PC-9 (cell line): ENCODE measurements at regions not wholly inside any gene's neighbourhood (a gene's known extent, or its start where the extent isn't known, plus 50 kb on each side); places are given as distances from the start of the nearest gene placed in this dataset.

ENCODE experiments used
- BruUV-seq: library from RNA; stranded (reverse); fragments of 400-500 nt; replicated peaks from 2 replicates; lab custom pipeline; 2021; lab: Mats Ljungman, UMichigan
- CTCF ChIA-PET: fragments of 300-600 bp; sonication (Branson Sonifier 250); formaldehyde crosslinking; loops from one replicate; lab custom pipeline; 2022; ENCODE audit warnings: antibody characterized with exemption; lab: Charles Lee
- POLR2A ChIA-PET: fragments of 300-600 bp; sonication (Branson Sonifier 250); formaldehyde crosslinking; loops from one replicate; lab custom pipeline; 2022; ENCODE audit warnings: antibody characterized with exemption; ENCODE audit not compliant: unreplicated experiment; lab: Charles Lee
- DNase-seq, 2 experiments: peaks; one replicate each; pipeline versions ENCODE4 v3.0.0 to v3.0.0-alpha.2; 2015 to 2022; ENCODE audit warnings: mixed read lengths in 1 of 2
- H2AFZ ChIP-seq: fragments of 200-600 bp; sonication (generic); 2 replicates; pipeline ENCODE4 v1.8.1; 2017; ENCODE audit warnings: antibody characterized with exemption
- H3F3A ChIP-seq: fragments of 200-600 bp; sonication (generic); 2 replicates; pipeline ENCODE4 v1.8.1; 2017; ENCODE audit warnings: antibody characterized with exemption, mild to moderate bottlenecking, low read depth; ENCODE audit not compliant: insufficient read depth
- H3K27ac ChIP-seq: fragments of 200-600 bp; sonication (generic); 2 replicates; pipeline ENCODE4 v1.6.1; 2016; ENCODE audit warnings: mixed run types
- H3K27me3 ChIP-seq: fragments of 200-600 bp; sonication (generic); 2 replicates; pipeline ENCODE4 v1.6.1; 2016; ENCODE audit warnings: low read depth, mixed run types; ENCODE audit not compliant: insufficient read depth
- H3K36me3 ChIP-seq: fragments of 200-600 bp; sonication (generic); 2 replicates; pipeline ENCODE4 v1.6.1; 2016; ENCODE audit warnings: low read depth, mixed run types
- H3K4me1 ChIP-seq: fragments of 200-600 bp; sonication (generic); replicated peaks from 2 replicates; pipeline ENCODE4 v1.6.1; 2016; ENCODE audit warnings: mixed run types; ENCODE audit not compliant: insufficient read depth
- H3K4me2 ChIP-seq: fragments of 200-600 bp; sonication (generic); 2 replicates; pipeline ENCODE4 v1.6.1; 2017; ENCODE audit warnings: mixed run types
- H3K4me3 ChIP-seq: fragments of 200-600 bp; sonication (generic); 2 replicates; pipeline ENCODE4 v1.6.1; 2016; ENCODE audit warnings: mixed run types
- H3K79me2 ChIP-seq: fragments of 200-600 bp; sonication (generic); 2 replicates; pipeline ENCODE4 v1.6.1; 2017; ENCODE audit warnings: low read depth, mixed run types
- H3K9me2 ChIP-seq: fragments of 200-600 bp; sonication (generic); 2 replicates; pipeline ENCODE4 v1.8.1; 2017; ENCODE audit warnings: mild to moderate bottlenecking; ENCODE audit not compliant: insufficient read depth
- H3K9me3 ChIP-seq: fragments of 200-600 bp; sonication (generic); 2 replicates; pipeline ENCODE4 v1.8.1; 2016; ENCODE audit warnings: low read depth; ENCODE audit not compliant: insufficient read depth
- H4K20me1 ChIP-seq: fragments of 200-600 bp; sonication (generic); 2 replicates; pipeline ENCODE4 v1.8.1; 2017; ENCODE audit not compliant: insufficient read depth
- EZH2 ChIP-seq: fragments of 200-600 bp; sonication (generic); IDR thresholded peaks from 2 replicates; pipeline ENCODE4 v1.8.0; 2017; ENCODE audit warnings: antibody characterized with exemption, low read depth
- intact Hi-C: fragments of 100-400 bp; cut with micrococcal nuclease; formaldehyde crosslinking; loops from one replicate; pipeline ENCODE4 v1.10.0; 2022; ENCODE audit not compliant: unreplicated experiment
- TF ChIP-seq, protein P1 (sequence below): fragments of 200-600 bp; sonication (generic); conservative IDR thresholded peaks from 2 replicates; pipeline ENCODE4 v1.6.1; 2017; ENCODE audit warnings: mixed run types, antibody characterized with exemption, mild to moderate bottlenecking, moderate library complexity

GRCh38 chr16:63614429-63614828 lies 1507.4 kb downstream of the CDH11 start:
- TF ChIP-seq EZH2 = no peak
- TF ChIP-seq, protein P1, sequence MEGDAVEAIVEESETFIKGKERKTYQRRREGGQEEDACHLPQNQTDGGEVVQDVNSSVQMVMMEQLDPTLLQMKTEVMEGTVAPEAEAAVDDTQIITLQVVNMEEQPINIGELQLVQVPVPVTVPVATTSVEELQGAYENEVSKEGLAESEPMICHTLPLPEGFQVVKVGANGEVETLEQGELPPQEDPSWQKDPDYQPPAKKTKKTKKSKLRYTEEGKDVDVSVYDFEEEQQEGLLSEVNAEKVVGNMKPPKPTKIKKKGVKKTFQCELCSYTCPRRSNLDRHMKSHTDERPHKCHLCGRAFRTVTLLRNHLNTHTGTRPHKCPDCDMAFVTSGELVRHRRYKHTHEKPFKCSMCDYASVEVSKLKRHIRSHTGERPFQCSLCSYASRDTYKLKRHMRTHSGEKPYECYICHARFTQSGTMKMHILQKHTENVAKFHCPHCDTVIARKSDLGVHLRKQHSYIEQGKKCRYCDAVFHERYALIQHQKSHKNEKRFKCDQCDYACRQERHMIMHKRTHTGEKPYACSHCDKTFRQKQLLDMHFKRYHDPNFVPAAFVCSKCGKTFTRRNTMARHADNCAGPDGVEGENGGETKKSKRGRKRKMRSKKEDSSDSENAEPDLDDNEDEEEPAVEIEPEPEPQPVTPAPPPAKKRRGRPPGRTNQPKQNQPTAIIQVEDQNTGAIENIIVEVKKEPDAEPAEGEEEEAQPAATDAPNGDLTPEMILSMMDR = no peak
- Histone ChIP-seq H3K4me3 (no peak overlapping the region), H3K27ac (no peak overlapping the region), H3K27me3 (no peaks in the 10 kb centered on the region), H3K79me2 (no peaks in the 10 kb centered on the region), H3K36me3 (no peaks in the 10 kb centered on the region), H3K4me2 (no peak overlapping the region), H4K20me1 (no peaks in the 10 kb centered on the region), H2AFZ (no peak overlapping the region), H3K9me2 (no peaks in the 10 kb centered on the region), H3K9me3 (no peaks in the 10 kb centered on the region), H3F3A (no peaks in the 10 kb centered on the region), H3K4me1 (no peaks in the 10 kb centered on the region)
- intact Hi-C loops = no loop called here
- BruUV-seq = no TSS peak
- CTCF ChIA-PET = no interaction called here
- DNase-seq = no peak
- POLR2A ChIA-PET = no interaction called here

- Histone ChIP-seq H3K9me3 (no peaks in the 10 kb centered on the region), H3K4me1 (no peaks in the 10 kb centered on the region), H3K4me3 (no peak overlapping the region), H3F3A (no peaks in the 10 kb centered on the region), H3K9me2 (no peaks in the 10 kb centered on the region), H4K20me1 (no peaks in the 10 kb centered on the region), H2AFZ (no peak overlapping the region), H3K27ac (no peak overlapping the region), H3K79me2 (no peaks in the 10 kb centered on the region), H3K27me3 (no peaks in the 10 kb centered on the region), H3K36me3 (no peaks in the 10 kb centered on the region), H3K4me2 (no peak overlapping the region)
- TF ChIP-seq, protein P1 = no peak
- TF ChIP-seq EZH2 = no peak
- POLR2A ChIA-PET = no interaction called here
- intact Hi-C loops = no loop called here
- CTCF ChIA-PET = no interaction called here
- no peak for DNase-seq
- BruUV-seq = no TSS peak
Measured at GRCh38 chr16:63613701-63614100, 1508.2 kb downstream of the CDH11 start.

DNA sequence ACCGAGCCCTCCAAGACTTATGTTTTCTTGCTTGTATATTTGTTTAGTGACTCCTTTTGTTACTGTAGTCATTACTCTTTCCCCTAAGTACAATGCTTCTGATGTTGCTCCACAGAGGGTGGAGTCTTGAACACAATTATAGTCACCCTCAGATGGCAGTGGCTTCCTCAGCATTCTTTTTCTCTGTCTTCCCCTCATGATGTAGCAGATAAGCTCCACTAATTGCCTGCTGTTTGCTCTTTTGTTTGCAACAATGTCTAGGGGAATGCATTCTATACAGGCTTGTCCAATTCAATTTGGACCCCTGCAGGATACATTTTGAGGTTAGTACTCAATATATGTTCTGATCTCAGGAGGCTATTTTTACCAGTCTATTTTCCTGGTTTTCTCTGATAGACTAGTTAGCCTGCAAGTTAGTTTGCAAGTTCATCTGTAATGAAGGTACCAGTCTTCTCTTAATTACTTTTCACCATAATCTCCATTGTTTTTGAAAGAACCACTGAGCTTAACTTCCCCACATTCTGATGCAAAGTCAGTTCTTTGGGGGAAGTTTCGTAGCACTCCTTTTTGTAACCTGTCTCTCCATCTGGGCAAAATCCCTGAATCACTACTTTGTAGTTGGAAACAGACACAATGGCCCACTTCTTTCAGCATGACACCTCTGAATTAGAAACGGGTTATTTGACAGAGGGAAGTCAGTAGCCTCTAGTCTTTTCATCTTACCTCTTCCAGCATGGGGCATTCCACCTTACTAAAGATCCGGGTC lies 1509.2 kb downstream of the CDH11 start:
- no peaks in the 10 kb centered on the region for H3K9me3 ChIP-seq
- ChIA-PET CTCF (no interaction called here), POLR2A (no interaction called here)
- H2AFZ ChIP-seq = no peak overlapping the region
- no TSS peak for BruUV-seq
- H4K20me1 ChIP-seq = no peaks in the 10 kb centered on the region
- no peaks in the 10 kb centered on the region for H3K79me2 ChIP-seq
- no peaks in the 10 kb centered on the region for H3K27me3 ChIP-seq
- TF ChIP-seq, protein P1 = no peak
- no peak for TF ChIP-seq EZH2
- intact Hi-C loops = no loop called here
- no peaks in the 10 kb centered on the region for H3K36me3 ChIP-seq
- H3K27ac ChIP-seq = no peak overlapping the region
- DNase-seq = no peak
- H3K4me1 ChIP-seq = no peaks in the 10 kb centered on the region
- no peak overlapping the region for H3K4me3 ChIP-seq
- H3K9me2 ChIP-seq = no peaks in the 10 kb centered on the region
- no peaks in the 10 kb centered on the region for H3F3A ChIP-seq
- H3K4me2 ChIP-seq = no peak overlapping the region
